SK-N-SH (cell line): ENCODE measurements at regions not wholly inside any gene's neighbourhood (a gene's known extent, or its start where the extent isn't known, plus 50 kb on each side); places are given as distances from the start of the nearest gene placed in this dataset.

ENCODE experiments used
- EP300 ChIP-seq, 2 experiments: IDR thresholded peaks; 2 replicates each; pipeline versions ENCODE4 v1.4.0 to v1.6.1; 2012; ENCODE audit warnings: borderline replicate concordance in 1 of 2, low read depth in 1 of 2, low read length in 1 of 2
- FOXJ3 ChIP-seq: sonication (generic); formaldehyde crosslinking; IDR thresholded peaks from 2 replicates; pipeline ENCODE4 v1.5.1; 2020; ENCODE audit warnings: mild to moderate bottlenecking, missing genetic modification reagents
- GATA2 ChIP-seq: sonication (generic); formaldehyde crosslinking; IDR thresholded peaks from 2 replicates; pipeline ENCODE4 v1.5.0; 2020; ENCODE audit warnings: mild to moderate bottlenecking, missing genetic modification reagents
- POLR2AphosphoS5 ChIP-seq: IDR thresholded peaks from 2 replicates; pipeline ENCODE4 v1.6.1; 2012; ENCODE audit warnings: low read depth, low read length
- RCOR1 ChIP-seq: fragments of 150-350 bp; IDR thresholded peaks from 2 replicates; pipeline ENCODE4 v1.6.1; 2017; ENCODE audit warnings: antibody characterized with exemption, low read length
- RFX5 ChIP-seq: IDR thresholded peaks from 2 replicates; pipeline ENCODE4 v1.6.1; 2012; ENCODE audit warnings: mild to moderate bottlenecking, improper control_type of control experiment, low read length
- SMC3 ChIP-seq: IDR thresholded peaks from 2 replicates; pipeline ENCODE4 v1.6.1; 2012; ENCODE audit warnings: low read depth, low read length, improper control_type of control experiment
- TF ChIP-seq, protein P1 (sequence below): fragments of 200-600 bp; sonication (generic); IDR thresholded peaks from 2 replicates; pipeline ENCODE4 v1.6.1; 2017; ENCODE audit warnings: antibody characterized with exemption, mild to moderate bottlenecking, moderate library complexity
- TF ChIP-seq, protein P2 (sequence below): IDR thresholded peaks from 2 replicates; pipeline ENCODE4 v1.6.1; 2012; ENCODE audit warnings: mild to moderate bottlenecking, low read depth, low read length, moderate library complexity
- TF ChIP-seq, protein P3 (sequence below): IDR thresholded peaks from 2 replicates; pipeline ENCODE4 v1.4.0; 2012; ENCODE audit warnings: low read depth

GRCh38 chr12:67147447-67147846 is 121.7 kb upstream of the CAND1 start:
- TF ChIP-seq, protein P1, sequence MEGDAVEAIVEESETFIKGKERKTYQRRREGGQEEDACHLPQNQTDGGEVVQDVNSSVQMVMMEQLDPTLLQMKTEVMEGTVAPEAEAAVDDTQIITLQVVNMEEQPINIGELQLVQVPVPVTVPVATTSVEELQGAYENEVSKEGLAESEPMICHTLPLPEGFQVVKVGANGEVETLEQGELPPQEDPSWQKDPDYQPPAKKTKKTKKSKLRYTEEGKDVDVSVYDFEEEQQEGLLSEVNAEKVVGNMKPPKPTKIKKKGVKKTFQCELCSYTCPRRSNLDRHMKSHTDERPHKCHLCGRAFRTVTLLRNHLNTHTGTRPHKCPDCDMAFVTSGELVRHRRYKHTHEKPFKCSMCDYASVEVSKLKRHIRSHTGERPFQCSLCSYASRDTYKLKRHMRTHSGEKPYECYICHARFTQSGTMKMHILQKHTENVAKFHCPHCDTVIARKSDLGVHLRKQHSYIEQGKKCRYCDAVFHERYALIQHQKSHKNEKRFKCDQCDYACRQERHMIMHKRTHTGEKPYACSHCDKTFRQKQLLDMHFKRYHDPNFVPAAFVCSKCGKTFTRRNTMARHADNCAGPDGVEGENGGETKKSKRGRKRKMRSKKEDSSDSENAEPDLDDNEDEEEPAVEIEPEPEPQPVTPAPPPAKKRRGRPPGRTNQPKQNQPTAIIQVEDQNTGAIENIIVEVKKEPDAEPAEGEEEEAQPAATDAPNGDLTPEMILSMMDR: no peak
- TF ChIP-seq, protein P2, sequence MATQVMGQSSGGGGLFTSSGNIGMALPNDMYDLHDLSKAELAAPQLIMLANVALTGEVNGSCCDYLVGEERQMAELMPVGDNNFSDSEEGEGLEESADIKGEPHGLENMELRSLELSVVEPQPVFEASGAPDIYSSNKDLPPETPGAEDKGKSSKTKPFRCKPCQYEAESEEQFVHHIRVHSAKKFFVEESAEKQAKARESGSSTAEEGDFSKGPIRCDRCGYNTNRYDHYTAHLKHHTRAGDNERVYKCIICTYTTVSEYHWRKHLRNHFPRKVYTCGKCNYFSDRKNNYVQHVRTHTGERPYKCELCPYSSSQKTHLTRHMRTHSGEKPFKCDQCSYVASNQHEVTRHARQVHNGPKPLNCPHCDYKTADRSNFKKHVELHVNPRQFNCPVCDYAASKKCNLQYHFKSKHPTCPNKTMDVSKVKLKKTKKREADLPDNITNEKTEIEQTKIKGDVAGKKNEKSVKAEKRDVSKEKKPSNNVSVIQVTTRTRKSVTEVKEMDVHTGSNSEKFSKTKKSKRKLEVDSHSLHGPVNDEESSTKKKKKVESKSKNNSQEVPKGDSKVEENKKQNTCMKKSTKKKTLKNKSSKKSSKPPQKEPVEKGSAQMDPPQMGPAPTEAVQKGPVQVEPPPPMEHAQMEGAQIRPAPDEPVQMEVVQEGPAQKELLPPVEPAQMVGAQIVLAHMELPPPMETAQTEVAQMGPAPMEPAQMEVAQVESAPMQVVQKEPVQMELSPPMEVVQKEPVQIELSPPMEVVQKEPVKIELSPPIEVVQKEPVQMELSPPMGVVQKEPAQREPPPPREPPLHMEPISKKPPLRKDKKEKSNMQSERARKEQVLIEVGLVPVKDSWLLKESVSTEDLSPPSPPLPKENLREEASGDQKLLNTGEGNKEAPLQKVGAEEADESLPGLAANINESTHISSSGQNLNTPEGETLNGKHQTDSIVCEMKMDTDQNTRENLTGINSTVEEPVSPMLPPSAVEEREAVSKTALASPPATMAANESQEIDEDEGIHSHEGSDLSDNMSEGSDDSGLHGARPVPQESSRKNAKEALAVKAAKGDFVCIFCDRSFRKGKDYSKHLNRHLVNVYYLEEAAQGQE: no peak
- TF ChIP-seq RCOR1 (no peak), FOXJ3 (CRISPR knock-in tag) (no peak), POLR2AphosphoS5 (no peak), RFX5 (no peak), EP300 (IDR thresholded peaks at IDR 0.05; ENCODE audit: borderline replicate concordance in 1 of 2, low read depth in 1 of 2, low read length in 1 of 2) (no peak), SMC3 (no peak), GATA2 (CRISPR knock-in tag) (no peak)
- TF ChIP-seq, protein P3, sequence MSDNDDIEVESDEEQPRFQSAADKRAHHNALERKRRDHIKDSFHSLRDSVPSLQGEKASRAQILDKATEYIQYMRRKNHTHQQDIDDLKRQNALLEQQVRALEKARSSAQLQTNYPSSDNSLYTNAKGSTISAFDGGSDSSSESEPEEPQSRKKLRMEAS: no peak
